ENCODE measurements at regions not wholly inside any gene's neighbourhood (a gene's known extent, or its start where the extent isn't known, plus 50 kb on each side); places are given as distances from the start of the nearest gene placed in this dataset.

GRCh38 chrX:109813236-109813635, 80.2 kb upstream of the ACSL4 start (continued):
- TF ChIP-seq IKZF1 (conservative IDR thresholded peaks at IDR 0.05), result no peak

GRCh38 chrX:109818976-109819375, 85.9 kb upstream of the ACSL4 start:
- Histone ChIP-seq H3K27me3 (replicated peaks in 1 of 2; ENCODE audit: control insufficient read depth in 2 of 2, insufficient read depth in 2 of 2, low read length in 1 of 2) (no peaks in the 10 kb centered on the region; a peak in 1 of 4 replicates), H3K4me1 (ENCODE audit: control insufficient read depth, insufficient read depth, low read length) (no peaks in the 10 kb centered on the region), H3K4me3 (no peak overlapping the region), H2AFZ (ENCODE audit: control insufficient read depth, low read depth, low read length) (no peak overlapping the region), H3K4me2 (ENCODE audit: control insufficient read depth, insufficient read depth) (no peak overlapping the region), H4K20me1 (ENCODE audit: control insufficient read depth, insufficient read depth) (no peaks in the 10 kb centered on the region), H3K79me2 (ENCODE audit: control insufficient read depth, insufficient read depth, low read length) (no peaks in the 10 kb centered on the region), H3K36me3 (ENCODE audit: control insufficient read depth in 2 of 2, insufficient read depth in 2 of 2, low read length in 1 of 2) (no peaks in the 10 kb centered on the region), H3K9me3 (replicated peaks; ENCODE audit: control insufficient read depth, insufficient read depth, low read length) (no peaks in the 10 kb centered on the region), H3K9ac (ENCODE audit: control insufficient read depth, insufficient read depth, low read length) (no peak overlapping the region), H3K27ac (ENCODE audit: control insufficient read depth, insufficient read depth) (no peak overlapping the region)
- FAIRE-seq, result no peak
- TF ChIP-seq ATF2 (IDR thresholded peaks at IDR 0.05; ENCODE audit: low read length) (no peak), RAD21 (IDR thresholded peaks at IDR 0.05; ENCODE audit: insufficient read depth, low read depth, low read length) (no peak), IKZF1 (conservative IDR thresholded peaks at IDR 0.05) (no peak), IKZF2 (IDR thresholded peaks at IDR 0.05) (no peak), EP300 (IDR thresholded peaks at IDR 0.05; ENCODE audit: borderline replicate concordance in 1 of 2, control insufficient read depth in 1 of 2, low read depth in 2 of 2, low read length in 2 of 2) (no peak), NRF1 (conservative IDR thresholded peaks at IDR 0.05; ENCODE audit: low read depth, low read length) (no peak), SPI1 (IDR thresholded peaks at IDR 0.05; ENCODE audit: borderline replicate concordance, insufficient read depth, low read depth, low read length) (no peak), SMAD1 (IDR thresholded peaks at IDR 0.05; ENCODE audit: low read depth, partially characterized antibody) (no peak), MEF2A (IDR thresholded peaks at IDR 0.05; ENCODE audit: insufficient read depth, low read depth, low read length) (no peak), TARDBP (IDR thresholded peaks at IDR 0.05; ENCODE audit: borderline replicate concordance) (no peak), TCF7 (IDR thresholded peaks at IDR 0.05; ENCODE audit: borderline replicate concordance) (no peak), RBBP5 (conservative IDR thresholded peaks at IDR 0.05) (no peak), NR2F1 (conservative IDR thresholded peaks at IDR 0.05) (no peak)
- TF ChIP-seq, protein P1, sequence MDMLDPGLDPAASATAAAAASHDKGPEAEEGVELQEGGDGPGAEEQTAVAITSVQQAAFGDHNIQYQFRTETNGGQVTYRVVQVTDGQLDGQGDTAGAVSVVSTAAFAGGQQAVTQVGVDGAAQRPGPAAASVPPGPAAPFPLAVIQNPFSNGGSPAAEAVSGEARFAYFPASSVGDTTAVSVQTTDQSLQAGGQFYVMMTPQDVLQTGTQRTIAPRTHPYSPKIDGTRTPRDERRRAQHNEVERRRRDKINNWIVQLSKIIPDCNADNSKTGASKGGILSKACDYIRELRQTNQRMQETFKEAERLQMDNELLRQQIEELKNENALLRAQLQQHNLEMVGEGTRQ (IDR thresholded peaks at IDR 0.05; ENCODE audit: borderline replicate concordance, low read depth, low read length), result no peak
- TF ChIP-seq, protein P2, sequence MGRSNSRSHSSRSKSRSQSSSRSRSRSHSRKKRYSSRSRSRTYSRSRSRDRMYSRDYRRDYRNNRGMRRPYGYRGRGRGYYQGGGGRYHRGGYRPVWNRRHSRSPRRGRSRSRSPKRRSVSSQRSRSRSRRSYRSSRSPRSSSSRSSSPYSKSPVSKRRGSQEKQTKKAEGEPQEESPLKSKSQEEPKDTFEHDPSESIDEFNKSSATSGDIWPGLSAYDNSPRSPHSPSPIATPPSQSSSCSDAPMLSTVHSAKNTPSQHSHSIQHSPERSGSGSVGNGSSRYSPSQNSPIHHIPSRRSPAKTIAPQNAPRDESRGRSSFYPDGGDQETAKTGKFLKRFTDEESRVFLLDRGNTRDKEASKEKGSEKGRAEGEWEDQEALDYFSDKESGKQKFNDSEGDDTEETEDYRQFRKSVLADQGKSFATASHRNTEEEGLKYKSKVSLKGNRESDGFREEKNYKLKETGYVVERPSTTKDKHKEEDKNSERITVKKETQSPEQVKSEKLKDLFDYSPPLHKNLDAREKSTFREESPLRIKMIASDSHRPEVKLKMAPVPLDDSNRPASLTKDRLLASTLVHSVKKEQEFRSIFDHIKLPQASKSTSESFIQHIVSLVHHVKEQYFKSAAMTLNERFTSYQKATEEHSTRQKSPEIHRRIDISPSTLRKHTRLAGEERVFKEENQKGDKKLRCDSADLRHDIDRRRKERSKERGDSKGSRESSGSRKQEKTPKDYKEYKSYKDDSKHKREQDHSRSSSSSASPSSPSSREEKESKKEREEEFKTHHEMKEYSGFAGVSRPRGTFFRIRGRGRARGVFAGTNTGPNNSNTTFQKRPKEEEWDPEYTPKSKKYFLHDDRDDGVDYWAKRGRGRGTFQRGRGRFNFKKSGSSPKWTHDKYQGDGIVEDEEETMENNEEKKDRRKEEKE (IDR thresholded peaks at IDR 0.05), result no peak
- WGBS (ENCODE audit: insufficient coverage, insufficient replicate concordance, low lambda C conversion rate, missing lambda C conversion rate), result 9% methylated on average over 4 of the region's 4 CpGs
- no peak for ATAC-seq
- SMC1A ChIA-PET (ENCODE audit: uncharacterized antibody, unreplicated experiment), result interaction anchor here (0.6 to 2.1 kb wide), 5 partner anchors 8 to 106 kb away, joined by 3 to 14 read pairs (median 4); no protein-coding TSS in a partner anchor
- no TSS peak for BruUV-seq (replicated peaks)
- RAD21 ChIA-PET (ENCODE audit: unreplicated experiment), result interaction anchor here (1.3 to 1.4 kb wide), 2 partner anchors 9 to 38 kb away, joined by 3 read pairs; no protein-coding TSS in a partner anchor
- in situ Hi-C loops (cut with MboI) (no loop called here), intact Hi-C loops (cut with micrococcal nuclease; ENCODE audit: unreplicated experiment) (no loop called here)
- POLR2A ChIA-PET, result interaction anchor here (0.6 to 0.9 kb wide), 3 partner anchors 12 to 87 kb away, joined by 3 to 6 read pairs (median 4); no protein-coding TSS in a partner anchor
- CTCF ChIA-PET, result interaction anchor here (0.8 to 2.2 kb wide), 3 partner anchors 9 to 333 kb away, joined by 3 to 7 read pairs (median 3); no protein-coding TSS in a partner anchor
- DNase-seq (ENCODE audit: low read depth, low spot score), result no peak
